Upper lobe of right lung (tissue), 1 donor: ENCODE measurements at regions not wholly inside any gene's neighbourhood (a gene's known extent, or its start where the extent isn't known, plus 50 kb on each side); places are given as distances from the start of the nearest gene placed in this dataset.
A peak's percentile ranks its signal among the peaks of the same experiment; 100 is the strongest.

Experiments
- ATAC-seq: fragments of 200-7000 bp; cut with Tn5 transposase; one replicate; pipeline ENCODE4 v1.9.1; 2020; ENCODE audit warnings: mild to moderate bottlenecking, moderate library complexity
- DNase-seq: peaks from one replicate; pipeline ENCODE4 v3.0.0-alpha.2; 2020
- H3K27ac ChIP-seq: fragments of 200-600 bp; one replicate; pipeline ENCODE4 v1.8.0; 2022
- H3K27me3 ChIP-seq: fragments of 200-600 bp; one replicate; pipeline ENCODE4 v1.8.0; 2022; ENCODE audit warnings: mild to moderate bottlenecking
- H3K36me3 ChIP-seq: fragments of 200-600 bp; one replicate; pipeline ENCODE4 v1.8.0; 2022
- H3K4me1 ChIP-seq: fragments of 200-600 bp; one replicate; pipeline ENCODE4 v1.8.0; 2022
- H3K4me3 ChIP-seq: fragments of 200-600 bp; one replicate; pipeline ENCODE4 v1.8.0; 2022; ENCODE audit warnings: mild to moderate bottlenecking
- H3K9me3 ChIP-seq: fragments of 200-600 bp; one replicate; pipeline ENCODE4 v1.8.0; 2022
- intact Hi-C: fragments of 100-400 bp; cut with DNase I; formaldehyde crosslinking; loops from one replicate; pipeline ENCODE4 v1.11.0; 2022
- TF ChIP-seq, protein P1 (sequence below): fragments of 200-600 bp; IDR thresholded peaks from one replicate; pipeline ENCODE4 v1.8.0; 2022; ENCODE audit warnings: antibody characterized with exemption
- donor health status: DM: no; HTN: yes; CAD: no; lungs with severe emphysema.

DNA sequence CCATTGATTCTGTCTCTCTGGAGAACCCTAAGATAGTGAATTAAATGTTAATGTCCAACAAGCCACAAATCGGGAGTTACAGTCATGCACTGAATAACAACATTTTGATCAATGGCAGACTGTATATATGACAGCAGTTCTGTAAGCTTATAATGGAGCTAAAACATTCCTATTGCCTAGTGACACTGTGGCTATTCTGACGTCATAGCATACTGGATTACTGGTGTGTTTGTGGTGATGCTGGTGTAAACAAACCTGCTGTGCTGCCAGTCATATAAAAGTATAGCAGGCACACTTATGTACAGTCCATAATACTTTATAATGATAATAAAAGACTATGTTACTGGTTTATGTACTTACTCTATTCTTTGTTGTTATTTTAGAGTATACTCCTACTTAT is 56.7 kb upstream of the BICD1 start:
- DNase-seq (no peak), ATAC-seq (no peak)
- H3K27me3 ChIP-seq: no peaks in the 10 kb centered on the region
- H3K9me3 ChIP-seq: no peaks in the 10 kb centered on the region
- intact Hi-C loops: no loop called here
- H3K4me3 ChIP-seq: no peak overlapping the region
- H3K36me3 ChIP-seq: no peaks in the 10 kb centered on the region
- TF ChIP-seq, protein P1, sequence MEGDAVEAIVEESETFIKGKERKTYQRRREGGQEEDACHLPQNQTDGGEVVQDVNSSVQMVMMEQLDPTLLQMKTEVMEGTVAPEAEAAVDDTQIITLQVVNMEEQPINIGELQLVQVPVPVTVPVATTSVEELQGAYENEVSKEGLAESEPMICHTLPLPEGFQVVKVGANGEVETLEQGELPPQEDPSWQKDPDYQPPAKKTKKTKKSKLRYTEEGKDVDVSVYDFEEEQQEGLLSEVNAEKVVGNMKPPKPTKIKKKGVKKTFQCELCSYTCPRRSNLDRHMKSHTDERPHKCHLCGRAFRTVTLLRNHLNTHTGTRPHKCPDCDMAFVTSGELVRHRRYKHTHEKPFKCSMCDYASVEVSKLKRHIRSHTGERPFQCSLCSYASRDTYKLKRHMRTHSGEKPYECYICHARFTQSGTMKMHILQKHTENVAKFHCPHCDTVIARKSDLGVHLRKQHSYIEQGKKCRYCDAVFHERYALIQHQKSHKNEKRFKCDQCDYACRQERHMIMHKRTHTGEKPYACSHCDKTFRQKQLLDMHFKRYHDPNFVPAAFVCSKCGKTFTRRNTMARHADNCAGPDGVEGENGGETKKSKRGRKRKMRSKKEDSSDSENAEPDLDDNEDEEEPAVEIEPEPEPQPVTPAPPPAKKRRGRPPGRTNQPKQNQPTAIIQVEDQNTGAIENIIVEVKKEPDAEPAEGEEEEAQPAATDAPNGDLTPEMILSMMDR: no peak
- H3K4me1 ChIP-seq: no peaks in the 10 kb centered on the region
- H3K27ac ChIP-seq: no peak overlapping the region

DNA sequence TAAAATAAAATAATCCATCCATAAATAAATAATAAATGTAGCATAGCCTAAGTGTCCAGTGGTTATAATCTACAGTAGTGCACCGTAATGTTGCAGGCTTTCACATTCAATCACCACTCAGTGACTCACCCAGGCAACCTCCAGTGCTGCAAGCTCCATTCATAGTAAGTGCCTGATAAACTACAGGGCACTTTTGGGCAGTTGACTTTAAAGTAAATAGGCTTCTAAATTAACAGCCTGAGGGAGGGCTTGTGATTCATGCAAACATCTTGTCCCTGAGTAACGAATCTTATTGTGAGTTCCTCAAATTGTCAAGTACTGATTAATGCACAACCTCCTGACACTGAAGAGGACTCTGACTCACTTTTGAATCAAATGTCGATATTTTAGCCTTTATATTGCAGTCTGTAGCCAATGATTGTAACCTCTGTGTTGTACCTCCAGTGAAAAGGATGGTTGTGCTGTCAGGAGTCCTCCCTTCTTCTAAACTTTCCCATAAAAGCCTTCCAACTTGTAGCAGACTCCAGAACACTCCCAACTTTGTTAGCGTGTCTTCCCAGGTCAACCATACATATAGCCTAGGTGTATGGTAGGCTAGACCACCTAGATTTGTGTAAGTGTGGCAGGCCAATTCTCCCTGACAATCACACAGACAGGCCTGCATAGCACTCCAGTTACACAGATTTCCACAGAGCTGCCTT is 55.0 kb upstream of the BICD1 start:
- Histone ChIP-seq H3K36me3 (no peaks in the 10 kb centered on the region), H3K9me3 (no peaks in the 10 kb centered on the region), H3K27ac (no peak overlapping the region), H3K27me3 (no peaks in the 10 kb centered on the region), H3K4me1 (no peaks in the 10 kb centered on the region), H3K4me3 (no peak overlapping the region)
- ATAC-seq (peak; percentile 71), DNase-seq (no peak)
- TF ChIP-seq, protein P1: no peak
- intact Hi-C loops: no loop called here

DNA sequence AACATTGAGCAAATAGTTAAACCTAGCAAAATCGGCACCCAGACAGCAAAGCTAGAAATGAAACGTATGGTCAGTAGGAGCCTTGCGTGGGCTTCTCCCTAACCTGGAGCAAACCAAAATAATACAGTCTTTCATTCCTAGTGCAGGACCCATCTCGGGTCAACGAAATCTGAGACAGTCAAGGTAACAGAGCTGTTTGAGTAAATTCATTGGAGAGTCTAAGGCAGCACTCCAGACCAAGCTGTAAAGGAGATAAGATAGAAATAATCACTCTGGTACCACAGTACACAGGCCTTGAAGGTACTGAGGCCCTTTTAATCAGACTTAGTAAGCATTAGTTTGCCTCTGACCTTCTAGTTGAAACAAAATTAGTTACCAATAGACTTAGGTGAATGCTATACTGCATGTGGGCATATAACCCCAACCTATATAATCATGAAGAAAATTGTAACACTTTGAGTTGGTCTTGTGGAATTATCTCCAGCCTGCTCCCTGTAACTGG is 54.4 kb upstream of the BICD1 start:
- no peaks in the 10 kb centered on the region for H3K27me3 ChIP-seq
- TF ChIP-seq, protein P1: no peak
- no peak overlapping the region for H3K4me3 ChIP-seq
- no peaks in the 10 kb centered on the region for H3K9me3 ChIP-seq
- H3K36me3 ChIP-seq: no peaks in the 10 kb centered on the region
- no peaks in the 10 kb centered on the region for H3K4me1 ChIP-seq
- no peak overlapping the region for H3K27ac ChIP-seq
- intact Hi-C loops: no loop called here
- no peak for ATAC-seq
- no peak for DNase-seq

DNA sequence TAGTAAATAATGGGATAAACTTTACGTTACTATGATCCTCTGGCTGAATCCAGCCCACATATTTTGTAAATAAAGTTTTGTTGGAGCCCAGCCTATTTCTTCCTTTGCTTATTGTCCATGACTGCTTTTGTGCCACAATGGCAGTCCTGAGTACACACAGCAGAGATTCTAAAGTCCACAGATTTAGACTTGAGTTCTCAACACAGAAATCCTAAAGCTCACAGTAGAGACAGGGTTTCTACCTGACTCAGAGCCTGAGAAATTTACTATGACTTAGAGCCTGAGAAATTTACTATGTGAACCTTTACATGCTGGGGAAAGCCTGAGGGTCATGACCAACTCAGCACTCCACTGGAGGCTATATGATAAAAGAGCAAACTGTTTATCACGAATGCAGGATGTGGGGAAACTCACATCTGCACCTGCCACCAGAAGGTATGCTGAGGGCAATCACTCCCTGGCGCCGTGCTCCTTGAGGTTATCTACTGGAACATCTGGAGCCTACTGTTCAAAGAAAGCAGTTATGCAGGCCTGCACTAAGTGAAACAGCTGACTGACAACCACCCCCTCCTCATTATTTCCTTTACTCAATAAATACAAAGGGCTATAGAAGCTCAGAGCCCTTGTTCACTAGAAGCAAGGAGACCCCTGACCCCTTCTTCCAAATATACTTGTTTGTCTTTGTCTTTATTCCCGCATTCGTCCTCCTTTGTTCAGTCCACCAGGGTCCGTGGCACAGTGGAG is 52.6 kb upstream of the BICD1 start:
- DNase-seq (no peak), ATAC-seq (no peak)
- Histone ChIP-seq H3K4me1 (no peaks in the 10 kb centered on the region), H3K27ac (no peak overlapping the region), H3K36me3 (no peaks in the 10 kb centered on the region), H3K27me3 (no peaks in the 10 kb centered on the region), H3K9me3 (no peaks in the 10 kb centered on the region), H3K4me3 (no peak overlapping the region)
- intact Hi-C loops: no loop called here
- TF ChIP-seq, protein P1: no peak
